Panc1 (cell line): ENCODE measurements at regions not wholly inside any gene's neighbourhood (a gene's known extent, or its start where the extent isn't known, plus 50 kb on each side); places are given as distances from the start of the nearest gene placed in this dataset.

Experiments used
- SIN3A ChIP-seq: IDR thresholded peaks from 2 replicates; pipeline ENCODE4 v1.6.1; 2012; ENCODE audit warnings: low read depth, mild to moderate bottlenecking, low read length, moderate library complexity, borderline replicate concordance; ENCODE audit not compliant: insufficient read depth
- TF ChIP-seq, protein P1 (sequence below): fragments of 450-650 bp; IDR thresholded peaks from 2 replicates; pipeline ENCODE4 v1.5.1; 2017; ENCODE audit warnings: mild to moderate bottlenecking

DNA sequence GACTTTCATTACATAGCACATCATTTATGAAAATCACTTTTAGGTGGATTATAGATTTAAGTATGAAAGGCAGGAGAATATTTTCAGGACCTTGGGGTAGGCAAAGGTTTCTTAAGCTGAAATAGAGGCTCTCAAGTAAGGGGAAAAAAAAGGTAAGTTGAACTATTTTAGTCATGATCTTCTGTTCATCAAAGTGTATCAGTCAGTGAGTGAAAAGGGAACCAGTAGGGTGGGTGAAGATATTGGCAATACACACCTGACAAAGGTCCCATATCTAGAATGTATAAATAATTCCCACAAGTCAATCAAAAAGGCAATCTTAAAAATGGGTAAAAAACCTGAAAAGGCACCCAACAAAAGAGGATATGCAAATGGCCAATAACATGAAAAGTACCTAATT, 218.6 kb downstream of the KLF13 start:
- TF ChIP-seq SIN3A: no peak
- TF ChIP-seq, protein P1, sequence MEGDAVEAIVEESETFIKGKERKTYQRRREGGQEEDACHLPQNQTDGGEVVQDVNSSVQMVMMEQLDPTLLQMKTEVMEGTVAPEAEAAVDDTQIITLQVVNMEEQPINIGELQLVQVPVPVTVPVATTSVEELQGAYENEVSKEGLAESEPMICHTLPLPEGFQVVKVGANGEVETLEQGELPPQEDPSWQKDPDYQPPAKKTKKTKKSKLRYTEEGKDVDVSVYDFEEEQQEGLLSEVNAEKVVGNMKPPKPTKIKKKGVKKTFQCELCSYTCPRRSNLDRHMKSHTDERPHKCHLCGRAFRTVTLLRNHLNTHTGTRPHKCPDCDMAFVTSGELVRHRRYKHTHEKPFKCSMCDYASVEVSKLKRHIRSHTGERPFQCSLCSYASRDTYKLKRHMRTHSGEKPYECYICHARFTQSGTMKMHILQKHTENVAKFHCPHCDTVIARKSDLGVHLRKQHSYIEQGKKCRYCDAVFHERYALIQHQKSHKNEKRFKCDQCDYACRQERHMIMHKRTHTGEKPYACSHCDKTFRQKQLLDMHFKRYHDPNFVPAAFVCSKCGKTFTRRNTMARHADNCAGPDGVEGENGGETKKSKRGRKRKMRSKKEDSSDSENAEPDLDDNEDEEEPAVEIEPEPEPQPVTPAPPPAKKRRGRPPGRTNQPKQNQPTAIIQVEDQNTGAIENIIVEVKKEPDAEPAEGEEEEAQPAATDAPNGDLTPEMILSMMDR: no peak
